Lower leg skin (tissue), 3 donors: ENCODE measurements at regions not wholly inside any gene's neighbourhood (a gene's known extent, or its start where the extent isn't known, plus 50 kb on each side); places are given as distances from the start of the nearest gene placed in this dataset.

Experiments used
- CTCF ChIP-seq, 3 donors: fragments of 450-650 bp; IDR thresholded peaks; one replicate each; pipeline ENCODE4 v1.5.1; 2016; ENCODE audit warnings: antibody characterized with exemption in 3 of 3, mild to moderate bottlenecking in 3 of 3, moderate library complexity in 2 of 3
- POLR2A ChIP-seq, 2 donors: fragments of 450-650 bp; IDR thresholded peaks; one replicate each; pipeline ENCODE4 v1.6.1; 2016 to 2017; ENCODE audit warnings: antibody characterized with exemption in 2 of 2, mild to moderate bottlenecking in 1 of 2, moderate library complexity in 1 of 2

GRCh38 chr5:174166231-174167079, 120.9 kb downstream of the NSG2 start:
- TF ChIP-seq POLR2A (IDR thresholded peaks at IDR 0.05) (no peak), CTCF (IDR thresholded peaks at IDR 0.05) (no peak)
